Calu3 (cell line): ENCODE measurements at regions not wholly inside any gene's neighbourhood (a gene's known extent, or its start where the extent isn't known, plus 50 kb on each side); places are given as distances from the start of the nearest gene placed in this dataset.

Experiments
- BruUV-seq: library from RNA; stranded (reverse); fragments of 400-500 nt; replicated peaks from 2 replicates; lab custom pipeline; 2021; lab: Mats Ljungman, UMichigan
- CTCF ChIA-PET: fragments of 300-600 bp; sonication (Branson Sonifier 250); formaldehyde crosslinking; loops from one replicate; lab custom pipeline; 2022; ENCODE audit warnings: antibody characterized with exemption; lab: Charles Lee
- DNase-seq: peaks from one replicate; pipeline ENCODE4 v3.0.0; 2022
- H3K27ac Mint-ChIP-seq: one replicate; pipeline ENCODE4 v1.8.0; 2022; ENCODE audit warnings: mixed read lengths; ENCODE audit not compliant: unreplicated experiment
- H3K27me3 Mint-ChIP-seq: one replicate; pipeline ENCODE4 v1.8.0; 2022; ENCODE audit warnings: mixed read lengths; ENCODE audit not compliant: unreplicated experiment
- H3K36me3 Mint-ChIP-seq: one replicate; pipeline ENCODE4 v1.8.0; 2022; ENCODE audit warnings: mild to moderate bottlenecking, moderate library complexity, mixed read lengths; ENCODE audit not compliant: insufficient read depth, unreplicated experiment
- H3K4me1 Mint-ChIP-seq: one replicate; pipeline ENCODE4 v1.8.0; 2022; ENCODE audit warnings: mild to moderate bottlenecking, low read depth, mixed read lengths; ENCODE audit not compliant: unreplicated experiment
- H3K4me3 Mint-ChIP-seq: one replicate; pipeline ENCODE4 v1.8.0; 2022; ENCODE audit warnings: mild to moderate bottlenecking, low read depth, moderate library complexity, mixed read lengths; ENCODE audit not compliant: unreplicated experiment
- H3K9me3 Mint-ChIP-seq: one replicate; pipeline ENCODE4 v1.8.0; 2022; ENCODE audit warnings: low read depth, mixed read lengths; ENCODE audit not compliant: unreplicated experiment
- intact Hi-C: fragments of 100-400 bp; cut with micrococcal nuclease; formaldehyde crosslinking; loops from one replicate; pipeline ENCODE4 v1.10.0; 2022; ENCODE audit not compliant: unreplicated experiment
- TF ChIP-seq, protein P1 (sequence below): fragments of 200-600 bp; IDR thresholded peaks from one replicate; pipeline ENCODE4 v1.8.0; 2022; ENCODE audit warnings: antibody characterized with exemption; ENCODE audit not compliant: unreplicated experiment

DNA sequence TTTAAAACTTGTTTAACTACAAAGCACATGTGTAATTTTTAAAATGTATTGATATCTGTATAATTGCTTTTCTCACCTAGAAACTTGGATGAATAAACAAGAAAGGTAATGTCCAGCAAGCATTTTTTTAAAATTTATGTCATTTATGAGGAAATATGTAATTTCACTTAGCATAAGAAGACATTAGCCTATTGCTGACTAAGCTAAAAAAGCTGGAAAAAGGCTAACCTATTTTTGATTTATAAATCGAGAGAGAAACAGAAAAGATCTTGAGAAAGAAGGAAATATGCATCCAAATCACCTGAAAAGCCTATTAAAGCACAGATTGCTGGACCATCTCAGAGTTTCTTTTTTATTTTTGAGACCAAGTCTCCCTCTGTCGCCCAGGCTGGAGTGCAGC lies 1181.3 kb downstream of the SLITRK1 start:
- intact Hi-C loops: no loop called here
- no peak for DNase-seq
- TF ChIP-seq, protein P1, sequence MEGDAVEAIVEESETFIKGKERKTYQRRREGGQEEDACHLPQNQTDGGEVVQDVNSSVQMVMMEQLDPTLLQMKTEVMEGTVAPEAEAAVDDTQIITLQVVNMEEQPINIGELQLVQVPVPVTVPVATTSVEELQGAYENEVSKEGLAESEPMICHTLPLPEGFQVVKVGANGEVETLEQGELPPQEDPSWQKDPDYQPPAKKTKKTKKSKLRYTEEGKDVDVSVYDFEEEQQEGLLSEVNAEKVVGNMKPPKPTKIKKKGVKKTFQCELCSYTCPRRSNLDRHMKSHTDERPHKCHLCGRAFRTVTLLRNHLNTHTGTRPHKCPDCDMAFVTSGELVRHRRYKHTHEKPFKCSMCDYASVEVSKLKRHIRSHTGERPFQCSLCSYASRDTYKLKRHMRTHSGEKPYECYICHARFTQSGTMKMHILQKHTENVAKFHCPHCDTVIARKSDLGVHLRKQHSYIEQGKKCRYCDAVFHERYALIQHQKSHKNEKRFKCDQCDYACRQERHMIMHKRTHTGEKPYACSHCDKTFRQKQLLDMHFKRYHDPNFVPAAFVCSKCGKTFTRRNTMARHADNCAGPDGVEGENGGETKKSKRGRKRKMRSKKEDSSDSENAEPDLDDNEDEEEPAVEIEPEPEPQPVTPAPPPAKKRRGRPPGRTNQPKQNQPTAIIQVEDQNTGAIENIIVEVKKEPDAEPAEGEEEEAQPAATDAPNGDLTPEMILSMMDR: no peak
- H3K4me1 Mint-ChIP-seq: no peaks in the 10 kb centered on the region
- no peak overlapping the region for H3K4me3 Mint-ChIP-seq
- BruUV-seq: no TSS peak
- H3K36me3 Mint-ChIP-seq: no peaks in the 10 kb centered on the region
- no peaks in the 10 kb centered on the region for H3K27me3 Mint-ChIP-seq
- H3K9me3 Mint-ChIP-seq: no peaks in the 10 kb centered on the region
- no peak overlapping the region for H3K27ac Mint-ChIP-seq
- CTCF ChIA-PET: no interaction called here

DNA sequence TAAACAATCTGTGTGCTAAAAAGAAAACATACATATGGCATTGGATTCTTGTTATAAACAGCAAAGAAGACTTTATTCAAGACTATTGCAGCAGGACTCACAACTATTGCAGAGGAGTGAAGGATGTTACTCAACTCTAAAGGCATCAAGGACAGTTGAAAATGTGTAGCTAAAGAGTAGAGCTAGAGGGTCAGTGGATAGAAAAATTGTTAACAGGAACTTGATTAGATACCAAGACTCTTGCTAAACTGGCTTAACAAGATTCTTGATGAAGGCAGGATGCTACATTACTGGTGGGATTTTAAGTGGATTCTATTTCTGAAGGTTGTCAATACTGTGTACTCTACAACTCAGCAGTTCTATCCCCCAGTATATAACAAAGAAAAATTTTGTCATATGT lies 1183.3 kb downstream of the SLITRK1 start:
- TF ChIP-seq, protein P1: no peak
- intact Hi-C loops: no loop called here
- Mint-ChIP-seq H3K36me3 (no peaks in the 10 kb centered on the region), H3K27ac (no peak overlapping the region), H3K4me1 (no peaks in the 10 kb centered on the region), H3K9me3 (no peaks in the 10 kb centered on the region), H3K4me3 (no peak overlapping the region), H3K27me3 (no peaks in the 10 kb centered on the region)
- CTCF ChIA-PET: no interaction called here
- BruUV-seq: no TSS peak
- no peak for DNase-seq

GRCh38 chr13:82698383-82698782 lies 1183.9 kb downstream of the SLITRK1 start:
- no peak for DNase-seq
- H3K4me1 Mint-ChIP-seq: no peaks in the 10 kb centered on the region
- BruUV-seq: no TSS peak
- H3K36me3 Mint-ChIP-seq: no peaks in the 10 kb centered on the region
- CTCF ChIA-PET: no interaction called here
- no peaks in the 10 kb centered on the region for H3K27me3 Mint-ChIP-seq
- H3K9me3 Mint-ChIP-seq: no peaks in the 10 kb centered on the region
- TF ChIP-seq, protein P1: no peak
- no peak overlapping the region for H3K27ac Mint-ChIP-seq
- intact Hi-C loops: no loop called here
- H3K4me3 Mint-ChIP-seq: no peak overlapping the region

GRCh38 chr13:82693607-82694006 lies 1188.7 kb downstream of the SLITRK1 start:
- peaks cover 12% of the 10 kb centered on the region for H3K4me1 Mint-ChIP-seq
- intact Hi-C loops: no loop called here
- CTCF ChIA-PET: no interaction called here
- H3K27ac Mint-ChIP-seq: no peak overlapping the region
- no peaks in the 10 kb centered on the region for H3K9me3 Mint-ChIP-seq
- TF ChIP-seq, protein P1: no peak
- H3K36me3 Mint-ChIP-seq: no peaks in the 10 kb centered on the region
- H3K4me3 Mint-ChIP-seq: no peak overlapping the region
- no TSS peak for BruUV-seq
- no peak for DNase-seq
- no peaks in the 10 kb centered on the region for H3K27me3 Mint-ChIP-seq
